Hematopoietic multipotent progenitor cell treated with erythropoietin and hydrocortisone succinate and interleukin-3 and kit ligand, for 6 days (in vitro differentiated cells): ENCODE measurements at regions not wholly inside any gene's neighbourhood (a gene's known extent, or its start where the extent isn't known, plus 50 kb on each side); places are given as distances from the start of the nearest gene placed in this dataset.
A peak's percentile ranks its signal among the peaks of the same experiment; 100 is the strongest.
"Not testable (repeated sequence)": the region's sequence is repeated elsewhere in the genome, so short reads cannot be mapped to it uniquely, and the experiment has no call there.

ENCODE experiments used
- DNase-seq: peaks from one replicate; pipeline ENCODE4 v3.0.0-alpha.2; 2015

DNA sequence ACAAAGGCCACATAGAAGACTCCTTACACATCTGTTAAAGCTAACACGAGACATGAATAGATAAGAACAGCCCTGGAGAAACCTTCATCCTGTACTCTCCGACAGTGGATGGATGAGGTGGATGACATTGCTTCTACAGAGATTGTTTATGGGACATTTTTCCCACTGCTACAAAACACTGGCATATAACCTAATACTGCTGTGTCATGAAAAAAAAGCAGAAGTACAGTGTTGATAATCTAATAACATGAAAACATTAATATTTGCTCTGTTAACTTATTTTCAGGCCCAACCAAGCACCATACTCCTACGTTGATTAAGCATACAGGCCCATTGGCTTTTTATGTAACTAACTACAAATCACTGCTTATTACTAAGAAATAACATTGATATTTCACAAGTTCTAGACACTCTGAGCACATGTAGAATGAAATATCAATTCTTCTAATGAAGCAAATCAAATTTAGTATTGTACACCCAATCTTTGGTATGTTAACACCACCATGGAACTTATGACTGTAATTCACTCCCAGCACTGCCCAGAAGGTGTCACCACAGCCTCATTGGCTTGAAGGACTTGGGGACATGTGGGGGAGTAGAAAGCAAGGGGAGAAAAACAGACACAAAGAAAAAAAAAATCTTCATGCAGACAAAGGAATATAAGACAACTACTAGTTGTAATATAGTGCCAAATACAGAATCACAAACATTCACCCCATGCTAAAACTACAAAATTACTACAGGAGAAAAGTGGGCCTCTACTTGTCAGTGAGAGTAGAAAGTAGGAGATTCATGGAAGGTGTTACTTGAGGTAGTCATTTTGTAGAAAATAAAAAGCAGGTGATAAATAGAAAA, 330.0 kb upstream of the PMFBP1 start:
- DNase-seq, result peak; percentile 79

DNA sequence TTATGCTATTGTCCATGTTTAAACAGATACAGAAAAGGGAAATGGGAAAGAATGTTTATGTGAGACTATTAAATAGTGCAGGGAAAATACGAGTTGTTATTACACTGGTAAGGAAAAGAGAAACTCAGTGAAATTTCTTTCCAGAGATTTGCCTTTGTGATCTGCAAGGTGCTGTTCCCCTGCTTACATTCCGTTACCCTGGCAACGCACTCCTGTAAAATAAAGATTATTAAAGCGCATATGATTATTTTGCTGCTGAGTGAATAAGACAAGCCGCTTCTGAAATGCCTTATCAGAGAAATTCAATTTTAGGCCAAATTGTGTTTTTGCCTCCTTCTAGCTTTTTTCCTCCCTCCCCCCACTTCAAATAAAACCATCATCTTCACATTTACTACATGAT, 328.6 kb upstream of the PMFBP1 start:
- DNase-seq, result no peak

DNA sequence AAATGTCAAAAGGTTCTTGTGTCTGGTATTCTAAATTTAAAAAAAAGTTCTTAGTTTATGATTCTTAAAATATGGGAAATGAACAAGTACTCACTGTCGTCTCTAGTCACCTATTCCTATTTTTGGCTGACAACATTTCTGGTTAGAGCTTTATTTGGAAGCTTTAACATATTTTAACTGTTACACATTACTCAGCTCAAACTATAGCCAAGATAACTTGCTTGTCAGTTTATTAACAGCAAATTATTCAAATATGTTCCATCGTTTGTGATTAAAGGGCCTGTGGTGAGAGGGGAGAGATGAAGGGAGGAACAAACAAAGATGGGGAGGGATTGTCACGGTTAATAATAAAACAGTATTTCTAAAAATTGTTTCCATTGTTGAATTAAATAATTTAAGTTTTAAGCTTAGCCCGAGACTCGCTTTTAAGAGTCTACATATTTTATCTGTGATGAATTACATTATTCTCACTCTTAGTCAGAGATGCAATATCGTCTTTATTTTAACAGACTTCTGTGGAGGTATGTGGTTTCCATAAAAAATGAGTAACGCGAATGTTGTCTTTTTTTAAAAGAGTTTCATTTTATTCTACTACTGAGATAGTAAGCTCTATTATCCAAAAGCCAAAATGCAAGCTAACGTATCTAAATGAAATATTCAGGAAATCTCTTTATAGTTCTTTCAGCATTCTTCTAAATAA, 321.9 kb upstream of the PMFBP1 start:
- DNase-seq, result no peak

DNA sequence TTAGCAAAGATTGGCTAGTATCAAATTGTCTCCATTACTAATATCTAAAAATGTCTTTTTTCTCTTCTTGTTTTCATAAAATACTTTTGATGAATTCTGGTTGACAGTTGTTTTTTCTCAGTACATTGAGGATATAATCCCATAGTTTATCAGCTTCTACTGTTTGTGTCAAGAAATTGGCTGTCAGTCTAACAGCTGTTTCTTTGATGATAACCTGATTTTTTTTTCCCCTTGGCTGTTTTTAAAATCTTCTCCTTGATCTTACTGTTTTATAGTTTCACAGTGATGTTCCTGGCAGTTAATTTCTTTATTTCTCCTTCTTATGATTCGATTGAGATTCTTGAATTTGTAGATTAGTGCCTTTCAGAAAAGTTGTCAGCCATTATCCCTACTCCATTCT, 315.3 kb upstream of the PMFBP1 start:
- DNase-seq, result no peak

GRCh38 chr16:72482695-72483094, 310.7 kb upstream of the PMFBP1 start:
- DNase-seq, result no peak

GRCh38 chr16:72481419-72481818, 309.5 kb upstream of the PMFBP1 start:
- DNase-seq, result no peak

GRCh38 chr16:72480911-72481310, 309.0 kb upstream of the PMFBP1 start:
- DNase-seq, result no peak

- no peak for DNase-seq
These were observed 303.7 kb upstream of the PMFBP1 start for GRCh38 chr16:72475688-72476087.

- no peak for DNase-seq
These were observed 302.7 kb upstream of the PMFBP1 start for GRCh38 chr16:72474501-72475123.

DNA sequence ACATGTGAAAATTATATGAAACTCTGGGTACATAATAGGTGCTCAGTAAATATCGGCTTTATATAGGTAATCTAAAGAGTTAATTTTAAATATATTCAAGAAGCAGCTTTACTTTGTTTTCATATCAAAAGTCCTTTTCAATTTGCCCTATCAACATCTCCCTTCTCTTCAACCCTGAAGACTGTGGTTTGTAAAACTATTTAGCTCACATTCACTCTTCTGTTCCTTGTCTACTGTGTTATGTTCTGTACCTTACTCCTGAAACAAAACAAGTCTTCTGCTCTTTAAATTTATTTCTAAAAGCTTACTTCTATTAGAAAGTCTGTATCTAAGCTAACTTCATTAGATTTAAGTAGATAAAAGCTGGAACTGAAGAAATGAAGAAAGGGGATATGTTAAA, 301.7 kb upstream of the PMFBP1 start:
- DNase-seq, result no peak

DNA sequence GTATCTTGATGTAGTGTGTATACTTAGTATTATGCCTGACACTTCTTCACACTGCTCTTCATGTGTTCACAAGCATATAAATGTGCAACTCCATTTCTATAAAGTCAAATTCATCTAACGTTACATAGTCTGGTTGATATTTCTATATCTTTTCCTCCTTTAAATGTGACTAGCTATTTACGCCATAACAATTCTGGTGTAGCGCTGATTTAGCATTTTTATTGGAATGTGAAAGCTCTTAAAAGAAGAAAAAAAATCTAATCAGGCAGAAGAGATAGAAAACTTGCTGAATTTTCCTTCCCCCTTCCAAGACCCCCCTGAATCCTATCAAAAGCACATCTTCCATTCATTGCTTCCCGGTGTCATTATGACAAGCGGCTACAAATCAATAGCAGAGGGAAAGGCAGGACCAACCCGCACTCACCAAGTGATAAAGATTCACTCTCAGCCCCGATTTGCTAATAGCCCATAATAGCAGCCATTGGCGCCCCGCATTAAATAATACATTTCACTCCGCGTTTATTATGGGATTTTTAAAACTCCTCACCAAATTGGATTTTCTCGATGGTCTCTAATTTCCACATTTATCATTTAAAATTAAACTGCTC, 299.5 kb upstream of the PMFBP1 start:
- no peak for DNase-seq

DNA sequence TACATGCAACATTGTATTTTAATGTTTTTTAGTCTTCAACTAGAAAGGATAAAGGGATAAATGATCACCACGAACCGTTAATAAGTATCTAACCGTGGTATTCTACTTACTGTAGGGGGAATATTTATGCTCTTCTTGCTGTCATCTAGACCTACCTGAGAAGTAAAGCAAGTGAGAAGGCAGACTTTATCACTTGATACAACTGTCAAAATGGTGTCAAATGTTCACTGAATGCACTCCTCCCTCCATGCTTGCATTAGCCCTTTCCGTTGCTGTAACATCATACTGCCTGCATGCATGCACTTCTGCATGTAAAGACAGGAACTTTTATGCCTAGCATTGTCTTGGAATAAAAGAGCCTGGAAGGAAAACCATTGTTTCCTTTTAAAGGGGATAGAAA, 298.6 kb upstream of the PMFBP1 start:
- no peak for DNase-seq

DNA sequence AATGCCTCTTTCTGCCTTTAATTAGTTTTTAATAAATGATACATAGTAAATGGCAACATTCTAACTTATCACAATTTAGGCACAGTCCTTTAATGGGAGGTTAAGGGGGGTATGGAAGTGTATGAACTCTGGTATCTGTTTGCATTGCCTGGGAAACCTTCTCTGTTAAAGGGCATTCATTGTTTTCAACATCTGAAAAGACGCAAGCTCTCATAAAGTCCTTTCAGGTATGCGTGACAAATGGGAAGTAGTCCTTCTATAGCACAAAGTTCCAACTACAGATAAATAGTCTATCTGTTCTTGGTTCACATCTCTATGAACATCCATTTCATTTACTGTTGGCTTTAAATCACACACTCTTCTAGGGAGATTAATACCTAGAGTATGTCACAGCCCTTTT, 298.0 kb upstream of the PMFBP1 start:
- DNase-seq, result no peak

- DNase-seq, result peak; percentile 47
These were observed 296.6 kb upstream of the PMFBP1 start for GRCh38 chr16:72468582-72468981.

DNA sequence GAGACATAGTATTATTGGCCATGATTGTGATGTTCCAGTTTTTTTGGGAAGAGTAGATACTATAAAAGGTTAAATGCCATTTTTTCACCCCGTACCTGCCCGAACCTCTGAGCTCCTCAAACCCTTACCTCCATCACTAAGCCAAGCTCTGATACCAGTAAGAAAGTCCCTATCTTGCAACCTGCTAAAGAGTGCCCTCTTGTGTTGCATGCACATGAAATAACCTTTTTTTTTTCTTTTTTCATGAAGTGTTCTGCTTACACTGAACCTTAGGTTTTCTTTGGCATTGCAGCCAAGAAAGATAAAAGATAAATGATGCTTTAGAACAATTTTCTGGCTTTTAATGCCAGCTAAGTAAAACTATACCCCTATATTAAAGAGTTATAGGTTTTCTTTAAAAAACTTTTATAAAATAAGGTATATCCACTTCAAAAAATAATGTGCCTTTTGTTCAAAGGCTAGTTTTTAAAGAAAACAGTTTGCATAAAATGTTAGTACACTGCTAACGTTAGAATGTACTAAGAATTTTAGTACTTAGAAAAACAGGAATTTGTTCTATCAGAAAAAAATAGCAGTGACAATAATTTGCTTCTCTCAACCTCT, 295.3 kb upstream of the PMFBP1 start:
- DNase-seq, result peak; percentile 71

- DNase-seq, result no peak
These were observed 292.8 kb upstream of the PMFBP1 start for GRCh38 chr16:72464597-72465368.

DNA sequence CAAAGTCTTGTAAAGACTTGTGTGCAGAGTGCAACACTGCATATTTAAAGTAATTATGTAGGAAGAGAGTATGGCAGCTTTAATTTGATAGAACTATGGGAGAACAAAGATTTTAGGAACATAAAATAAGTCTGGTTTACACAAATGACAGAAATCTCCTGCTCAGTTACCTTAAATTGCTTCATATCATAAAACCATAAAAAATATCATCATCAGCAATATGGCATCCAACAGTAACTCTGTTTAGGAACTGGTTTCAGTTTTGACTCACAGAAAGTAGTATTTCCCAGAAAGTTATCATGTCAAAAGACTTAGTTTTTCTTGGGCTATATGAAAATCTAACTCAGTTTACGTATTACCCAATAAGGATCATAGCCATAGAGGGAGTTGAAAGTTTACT, 292.1 kb upstream of the PMFBP1 start:
- no peak for DNase-seq

DNA sequence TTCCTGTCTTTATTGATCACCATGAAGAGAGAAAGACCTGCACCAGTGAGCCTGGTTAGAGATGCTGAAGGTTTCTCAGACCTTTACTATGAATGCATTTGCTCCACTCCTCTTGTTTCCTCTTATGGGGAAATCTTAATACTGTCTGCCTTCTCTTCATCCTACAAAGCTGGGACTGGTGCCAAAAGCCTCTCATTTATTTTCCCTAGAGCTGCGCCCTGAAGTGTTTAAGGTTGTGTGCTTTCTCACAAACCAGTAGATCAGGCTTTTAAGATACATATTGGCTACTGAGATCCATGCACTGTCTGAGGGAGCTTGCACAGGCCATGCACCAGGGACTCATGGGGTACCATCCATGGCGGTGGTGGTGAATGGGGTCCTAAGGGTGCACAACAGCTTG, 286.1 kb upstream of the PMFBP1 start:
- no peak for DNase-seq

- DNase-seq, result no peak
These were observed 285.4 kb upstream of the PMFBP1 start for GRCh38 chr16:72457243-72457940.

DNA sequence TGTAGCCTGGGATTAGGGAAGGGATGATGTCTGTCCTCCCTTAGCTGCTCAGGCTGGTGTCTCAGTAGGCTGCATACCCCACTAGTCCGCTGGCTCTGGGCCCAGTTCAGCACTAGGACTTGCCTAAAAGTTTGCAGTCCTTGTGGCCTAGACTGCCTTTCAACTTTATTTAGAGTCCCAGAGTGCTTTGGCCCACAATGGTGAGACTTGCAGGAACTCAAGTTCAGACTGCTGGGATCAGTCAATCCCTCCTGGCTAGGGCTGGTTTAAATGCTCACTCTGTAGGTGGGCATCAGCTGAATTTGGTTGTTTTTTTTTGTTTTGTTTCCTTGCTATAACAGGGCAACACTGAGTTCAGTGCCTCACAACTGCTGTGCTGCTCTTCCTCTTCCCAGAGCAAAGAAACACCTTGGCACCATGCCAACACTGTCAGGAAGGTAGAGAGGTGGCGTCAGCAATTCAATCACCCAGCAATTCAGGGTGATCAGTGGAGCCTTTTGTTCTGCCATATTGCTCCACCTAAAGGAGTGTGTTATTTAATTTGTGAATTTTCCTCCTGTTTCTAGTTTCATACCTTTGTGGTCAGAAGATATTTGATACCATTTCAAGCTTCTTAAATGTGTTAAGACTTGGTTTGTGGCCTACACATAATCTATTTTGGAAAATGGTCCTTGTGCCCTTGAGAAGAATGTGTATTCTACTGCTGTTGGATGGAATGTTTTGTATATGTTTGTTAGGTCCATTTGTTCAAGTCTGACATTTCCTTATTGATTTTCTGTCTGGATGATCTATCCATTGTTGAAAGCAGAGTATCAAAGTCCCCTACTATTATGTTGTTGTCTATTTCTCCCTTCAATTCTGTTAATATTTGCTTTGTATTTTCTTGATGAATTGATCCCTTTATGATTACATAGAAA, 284.0 kb upstream of the PMFBP1 start:
- DNase-seq, result peak; percentile 34

DNA sequence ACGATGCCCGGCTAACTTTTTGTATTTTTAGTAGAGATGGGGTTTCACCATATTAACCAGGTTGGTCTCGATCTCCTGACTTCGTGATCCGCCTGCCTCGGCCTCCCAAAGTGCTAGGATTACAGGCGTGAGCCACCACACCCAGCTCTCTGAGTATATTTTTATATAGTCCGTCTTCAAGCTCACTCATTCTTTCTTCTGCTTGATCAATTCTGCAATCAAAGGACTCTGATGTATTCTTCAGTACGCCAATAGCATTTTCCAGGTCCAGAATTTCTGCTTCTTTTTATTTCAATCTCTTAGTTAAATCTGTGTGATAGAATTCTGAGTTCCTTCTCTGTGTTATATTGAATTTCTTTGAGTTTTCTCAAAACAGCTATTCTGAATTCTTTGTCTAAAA, 281.9 kb upstream of the PMFBP1 start:
- not testable (repeated sequence) for DNase-seq
